HL-60 (cell line): ENCODE measurements at regions not wholly inside any gene's neighbourhood (a gene's known extent, or its start where the extent isn't known, plus 50 kb on each side); places are given as distances from the start of the nearest gene placed in this dataset.
A peak's percentile ranks its signal among the peaks of the same experiment; 100 is the strongest.

Source experiments
- DNase-seq, 2 experiments: peaks; one replicate each; pipeline ENCODE4 v3.0.0-alpha.2; 2010 to 2020; ENCODE audit warnings: low read depth in 1 of 2, low spot score in 1 of 2
- H3K27ac ChIP-seq: fragments of 250-450 bp; sonication (Bioruptor Pico); replicated peaks from 2 replicates; pipeline ENCODE4 v1.5.1; 2020; ENCODE audit warnings: mild to moderate bottlenecking, moderate library complexity
- H3K27me3 ChIP-seq: fragments of 250-450 bp; sonication (Bioruptor Pico); 2 replicates; pipeline ENCODE4 v1.5.1; 2021; ENCODE audit warnings: mild to moderate bottlenecking, moderate library complexity; ENCODE audit not compliant: insufficient read depth, poor library complexity, severe bottlenecking
- H3K4me3 ChIP-seq: replicated peaks from 2 replicates; pipeline ENCODE4 v1.5.1; 2011; ENCODE audit warnings: mild to moderate bottlenecking, control low read depth, low read length; ENCODE audit not compliant: insufficient read depth
- GABPA ChIP-seq: IDR thresholded peaks from 2 replicates; pipeline ENCODE4 v1.6.1; 2012; ENCODE audit warnings: low read depth
- POLR2AphosphoS5 ChIP-seq: IDR thresholded peaks from 2 replicates; pipeline ENCODE4 v1.6.1; 2012; ENCODE audit warnings: low read depth
- REST ChIP-seq: IDR thresholded peaks from 2 replicates; pipeline ENCODE4 v1.6.1; 2012; ENCODE audit warnings: low read depth; ENCODE audit not compliant: insufficient replicate concordance
- SPI1 ChIP-seq: IDR thresholded peaks from 2 replicates; pipeline ENCODE4 v1.6.1; 2012; ENCODE audit warnings: low read depth, mild to moderate bottlenecking, borderline replicate concordance
- TF ChIP-seq, protein P1 (sequence below): IDR thresholded peaks from one replicate; pipeline ENCODE4 v1.5.1; 2011; ENCODE audit warnings: low read length, control low read depth, inconsistent platforms; ENCODE audit not compliant: insufficient read depth

- DNase-seq, result no peak
- H3K27ac ChIP-seq, result peak overlapping the region; percentile 99
- no peak for TF ChIP-seq REST
- TF ChIP-seq, protein P1, sequence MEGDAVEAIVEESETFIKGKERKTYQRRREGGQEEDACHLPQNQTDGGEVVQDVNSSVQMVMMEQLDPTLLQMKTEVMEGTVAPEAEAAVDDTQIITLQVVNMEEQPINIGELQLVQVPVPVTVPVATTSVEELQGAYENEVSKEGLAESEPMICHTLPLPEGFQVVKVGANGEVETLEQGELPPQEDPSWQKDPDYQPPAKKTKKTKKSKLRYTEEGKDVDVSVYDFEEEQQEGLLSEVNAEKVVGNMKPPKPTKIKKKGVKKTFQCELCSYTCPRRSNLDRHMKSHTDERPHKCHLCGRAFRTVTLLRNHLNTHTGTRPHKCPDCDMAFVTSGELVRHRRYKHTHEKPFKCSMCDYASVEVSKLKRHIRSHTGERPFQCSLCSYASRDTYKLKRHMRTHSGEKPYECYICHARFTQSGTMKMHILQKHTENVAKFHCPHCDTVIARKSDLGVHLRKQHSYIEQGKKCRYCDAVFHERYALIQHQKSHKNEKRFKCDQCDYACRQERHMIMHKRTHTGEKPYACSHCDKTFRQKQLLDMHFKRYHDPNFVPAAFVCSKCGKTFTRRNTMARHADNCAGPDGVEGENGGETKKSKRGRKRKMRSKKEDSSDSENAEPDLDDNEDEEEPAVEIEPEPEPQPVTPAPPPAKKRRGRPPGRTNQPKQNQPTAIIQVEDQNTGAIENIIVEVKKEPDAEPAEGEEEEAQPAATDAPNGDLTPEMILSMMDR, result no peak
- TF ChIP-seq GABPA, result no peak
- TF ChIP-seq SPI1, result no peak
- TF ChIP-seq POLR2AphosphoS5, result no peak
- H3K4me3 ChIP-seq, result no peak overlapping the region
- no peaks in the 10 kb centered on the region for H3K27me3 ChIP-seq
Measured at GRCh38 chr2:64860936-64861335, 128.3 kb upstream of the SLC1A4 start.

- DNase-seq, result no peak
- TF ChIP-seq POLR2AphosphoS5 (no peak), SPI1 (peak; percentile 32; the same call in 1 of the 2 replicates), GABPA (no peak)
- TF ChIP-seq, protein P1, result no peak
- no peak overlapping the region for H3K4me3 ChIP-seq
- peak overlapping the region; percentile 99 for H3K27ac ChIP-seq
- H3K27me3 ChIP-seq, result no peaks in the 10 kb centered on the region
Measured at GRCh38 chr2:64861452-64862397, 127.5 kb upstream of the SLC1A4 start.

DNA sequence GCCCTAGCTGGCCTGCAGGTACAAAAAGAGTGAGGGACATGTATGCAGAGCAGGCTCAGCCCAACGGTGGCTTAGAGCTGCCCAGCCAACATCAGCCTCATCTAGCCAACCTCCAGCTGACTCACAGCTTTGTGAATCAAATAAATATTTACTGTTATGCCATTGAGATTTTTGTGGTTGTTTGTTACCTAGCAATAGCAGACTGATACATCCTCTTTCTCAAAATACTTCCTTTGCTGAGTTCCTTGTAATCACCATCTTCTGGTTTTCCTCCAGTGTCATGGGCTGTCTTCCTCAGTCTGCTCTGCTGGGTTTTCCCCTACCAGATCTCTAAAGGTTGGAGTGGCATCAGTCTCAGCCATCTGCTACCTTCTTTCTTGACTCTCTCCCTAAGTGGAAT is 126.6 kb upstream of the SLC1A4 start:
- H3K27me3 ChIP-seq, result no peaks in the 10 kb centered on the region

More for the DNA sequence above, 126.6 kb upstream of the SLC1A4 start:
- no peak overlapping the region for H3K4me3 ChIP-seq
- DNase-seq, result no peak
- no peak for TF ChIP-seq POLR2AphosphoS5
- no peak for TF ChIP-seq REST
- TF ChIP-seq, protein P1, result no peak
- no peak for TF ChIP-seq SPI1
- no peak for TF ChIP-seq GABPA
- peak overlapping the region; percentile 99 for H3K27ac ChIP-seq
